Chondrocyte (in vitro differentiated cells): ENCODE measurements at regions not wholly inside any gene's neighbourhood (a gene's known extent, or its start where the extent isn't known, plus 50 kb on each side); places are given as distances from the start of the nearest gene placed in this dataset.
"Not testable (repeated sequence)": the region's sequence is repeated elsewhere in the genome, so short reads cannot be mapped to it uniquely, and the experiment has no call there.

ENCODE experiments used
- DNase-seq: peaks from one replicate; pipeline ENCODE4 v3.0.0; 2021; ENCODE audit warnings: mixed read lengths, low spot score
- H3K27ac Mint-ChIP-seq: one replicate; pipeline ENCODE4 v1.8.0; 2021; ENCODE audit warnings: mild to moderate bottlenecking, moderate library complexity, mixed read lengths; ENCODE audit not compliant: unreplicated experiment
- H3K27me3 Mint-ChIP-seq: 2 replicates; pipeline ENCODE4 v1.8.0; 2021; ENCODE audit warnings: low read depth, mixed read lengths
- H3K36me3 Mint-ChIP-seq: 2 replicates; pipeline ENCODE4 v1.8.0; 2021; ENCODE audit warnings: low read depth, mixed read lengths
- H3K4me1 Mint-ChIP-seq: 2 replicates; pipeline ENCODE4 v1.8.0; 2021; ENCODE audit warnings: low read depth, mild to moderate bottlenecking, mixed read lengths
- H3K4me3 Mint-ChIP-seq: one replicate; pipeline ENCODE4 v1.8.0; 2021; ENCODE audit warnings: mild to moderate bottlenecking, moderate library complexity, mixed read lengths; ENCODE audit not compliant: unreplicated experiment
- H3K9me3 Mint-ChIP-seq: 2 replicates; pipeline ENCODE4 v1.8.0; 2021; ENCODE audit warnings: low read depth, mixed read lengths
- TF ChIP-seq, protein P1 (sequence below): fragments of 200-600 bp; sonication (generic); IDR thresholded peaks from 2 replicates; pipeline ENCODE4 v1.5.0; 2021; ENCODE audit warnings: antibody characterized with exemption, mild to moderate bottlenecking, moderate library complexity

- Mint-ChIP-seq H3K9me3 (peaks cover 58% of the 10 kb centered on the region), H3K4me3 (no peak overlapping the region), H3K27ac (no peak overlapping the region), H3K4me1 (peaks cover 7% of the 10 kb centered on the region), H3K36me3 (peaks cover 49% of the 10 kb centered on the region), H3K27me3 (no peaks in the 10 kb centered on the region)
- DNase-seq, result no peak
- TF ChIP-seq, protein P1, sequence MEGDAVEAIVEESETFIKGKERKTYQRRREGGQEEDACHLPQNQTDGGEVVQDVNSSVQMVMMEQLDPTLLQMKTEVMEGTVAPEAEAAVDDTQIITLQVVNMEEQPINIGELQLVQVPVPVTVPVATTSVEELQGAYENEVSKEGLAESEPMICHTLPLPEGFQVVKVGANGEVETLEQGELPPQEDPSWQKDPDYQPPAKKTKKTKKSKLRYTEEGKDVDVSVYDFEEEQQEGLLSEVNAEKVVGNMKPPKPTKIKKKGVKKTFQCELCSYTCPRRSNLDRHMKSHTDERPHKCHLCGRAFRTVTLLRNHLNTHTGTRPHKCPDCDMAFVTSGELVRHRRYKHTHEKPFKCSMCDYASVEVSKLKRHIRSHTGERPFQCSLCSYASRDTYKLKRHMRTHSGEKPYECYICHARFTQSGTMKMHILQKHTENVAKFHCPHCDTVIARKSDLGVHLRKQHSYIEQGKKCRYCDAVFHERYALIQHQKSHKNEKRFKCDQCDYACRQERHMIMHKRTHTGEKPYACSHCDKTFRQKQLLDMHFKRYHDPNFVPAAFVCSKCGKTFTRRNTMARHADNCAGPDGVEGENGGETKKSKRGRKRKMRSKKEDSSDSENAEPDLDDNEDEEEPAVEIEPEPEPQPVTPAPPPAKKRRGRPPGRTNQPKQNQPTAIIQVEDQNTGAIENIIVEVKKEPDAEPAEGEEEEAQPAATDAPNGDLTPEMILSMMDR, result no peak
These were observed 139.3 kb downstream of the SNRPN start for GRCh38 chr15:25094066-25094465.

DNA sequence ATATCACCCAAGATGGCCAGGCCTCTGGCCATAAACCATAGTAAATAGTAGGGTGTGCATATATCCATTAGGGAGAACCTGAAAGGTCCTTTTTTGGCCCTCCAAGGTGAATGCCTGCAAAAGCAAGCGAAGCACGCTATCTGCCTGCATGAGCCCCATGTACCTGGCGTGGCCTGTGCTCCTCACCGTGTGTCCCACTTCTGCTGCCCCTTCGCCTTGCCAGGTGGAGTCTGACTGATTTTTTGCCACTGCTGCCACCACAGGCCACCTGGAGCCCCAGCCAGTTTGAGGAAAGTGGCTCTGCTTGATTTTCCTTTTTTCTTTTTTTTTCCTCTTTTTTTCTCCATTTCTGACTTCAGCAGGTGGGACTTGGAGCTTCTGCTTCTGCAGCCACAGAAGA, 139.7 kb downstream of the SNRPN start:
- Mint-ChIP-seq H3K4me3 (no peak overlapping the region), H3K27me3 (no peaks in the 10 kb centered on the region), H3K4me1 (peaks cover 7% of the 10 kb centered on the region), H3K27ac (no peak overlapping the region), H3K36me3 (peaks cover 51% of the 10 kb centered on the region), H3K9me3 (peaks cover 61% of the 10 kb centered on the region)
- TF ChIP-seq, protein P1, result no peak
- no peak for DNase-seq

DNA sequence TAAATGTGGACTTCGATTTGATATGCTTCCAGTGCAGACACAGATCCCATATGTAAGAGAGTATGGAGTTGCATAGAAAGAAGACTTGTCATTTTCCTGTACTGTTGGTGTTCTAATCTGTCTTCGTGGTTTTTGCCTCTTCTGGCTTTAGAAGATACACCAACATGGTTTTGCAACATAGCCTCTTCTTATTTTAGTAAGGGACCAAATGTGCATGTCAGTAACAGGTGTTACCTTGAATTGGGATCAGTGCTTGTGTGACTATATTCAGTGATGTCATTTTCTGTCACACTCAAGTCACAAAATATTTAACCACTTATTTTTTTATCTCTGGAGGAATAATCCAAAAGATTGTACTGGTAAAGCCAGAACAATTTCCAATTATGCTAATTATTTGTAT, 140.4 kb downstream of the SNRPN start:
- Mint-ChIP-seq H3K27me3 (no peaks in the 10 kb centered on the region), H3K4me1 (peaks cover 7% of the 10 kb centered on the region), H3K4me3 (no peak overlapping the region), H3K27ac (no peak overlapping the region), H3K9me3 (peaks cover 57% of the 10 kb centered on the region), H3K36me3 (peaks cover 45% of the 10 kb centered on the region)
- TF ChIP-seq, protein P1, result no peak
- no peak for DNase-seq

- DNase-seq, H3K4me1 Mint-ChIP-seq, H3K27me3 Mint-ChIP-seq, H3K27ac Mint-ChIP-seq, H3K4me3 Mint-ChIP-seq: not testable (repeated sequence)
- Mint-ChIP-seq H3K36me3 (peaks cover 38% of the 10 kb centered on the region), H3K9me3 (peaks cover 32% of the 10 kb centered on the region)
These were observed 145.2 kb downstream of the SNRPN start for GRCh38 chr15:25099966-25100365.

- no peaks in the 10 kb centered on the region for H3K27me3 Mint-ChIP-seq
- DNase-seq, result no peak
- peaks cover 46% of the 10 kb centered on the region for H3K36me3 Mint-ChIP-seq
- H3K4me3 Mint-ChIP-seq, result no peak overlapping the region
- no peak overlapping the region for H3K27ac Mint-ChIP-seq
- peaks cover 48% of the 10 kb centered on the region for H3K9me3 Mint-ChIP-seq
- no peaks in the 10 kb centered on the region for H3K4me1 Mint-ChIP-seq
- TF ChIP-seq, protein P1, result no peak
These were observed 151.4 kb downstream of the SNRPN start for GRCh38 chr15:25106209-25106608.

DNA sequence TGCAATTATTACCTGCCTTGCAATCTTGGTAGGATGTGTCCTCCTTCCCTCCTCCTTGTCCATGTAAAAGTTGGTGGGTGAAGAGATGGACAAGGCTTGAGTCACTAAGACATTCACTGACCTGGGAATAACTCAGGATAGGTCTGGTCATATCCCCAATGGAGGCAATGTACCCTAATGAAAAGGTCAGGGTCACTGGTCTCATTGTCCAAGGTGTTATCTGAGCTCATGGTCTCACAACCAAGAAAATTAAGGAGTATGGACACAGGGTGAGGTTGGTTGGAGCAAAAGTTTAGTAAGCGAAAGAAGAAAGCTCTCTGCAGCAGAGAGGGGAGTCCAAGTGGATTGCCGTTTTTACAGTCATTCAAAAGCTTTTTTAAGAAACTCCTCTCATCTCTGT, 179.0 kb downstream of the SNRPN start:
- Mint-ChIP-seq H3K27ac (no peak overlapping the region), H3K9me3 (peaks cover 26% of the 10 kb centered on the region), H3K36me3 (peaks cover 4% of the 10 kb centered on the region), H3K4me3 (no peak overlapping the region), H3K4me1 (peaks cover 2% of the 10 kb centered on the region), H3K27me3 (no peaks in the 10 kb centered on the region)
- TF ChIP-seq, protein P1, result no peak
- DNase-seq, result no peak
